C4-2B (cell line): ENCODE measurements at regions not wholly inside any gene's neighbourhood (a gene's known extent, or its start where the extent isn't known, plus 50 kb on each side); places are given as distances from the start of the nearest gene placed in this dataset.

ENCODE experiments used
- H3K27ac ChIP-seq: fragments of 450-650 bp; 2 replicates; pipeline ENCODE4 v1.5.1; 2017
- ZFX ChIP-seq: fragments of 450-650 bp; IDR thresholded peaks from 2 replicates; pipeline ENCODE4 v1.6.1; 2017
- TF ChIP-seq, protein P1 (sequence below): fragments of 450-650 bp; conservative IDR thresholded peaks from 2 replicates; pipeline ENCODE4 v1.5.1; 2017; ENCODE audit warnings: mild to moderate bottlenecking

- TF ChIP-seq, protein P1, sequence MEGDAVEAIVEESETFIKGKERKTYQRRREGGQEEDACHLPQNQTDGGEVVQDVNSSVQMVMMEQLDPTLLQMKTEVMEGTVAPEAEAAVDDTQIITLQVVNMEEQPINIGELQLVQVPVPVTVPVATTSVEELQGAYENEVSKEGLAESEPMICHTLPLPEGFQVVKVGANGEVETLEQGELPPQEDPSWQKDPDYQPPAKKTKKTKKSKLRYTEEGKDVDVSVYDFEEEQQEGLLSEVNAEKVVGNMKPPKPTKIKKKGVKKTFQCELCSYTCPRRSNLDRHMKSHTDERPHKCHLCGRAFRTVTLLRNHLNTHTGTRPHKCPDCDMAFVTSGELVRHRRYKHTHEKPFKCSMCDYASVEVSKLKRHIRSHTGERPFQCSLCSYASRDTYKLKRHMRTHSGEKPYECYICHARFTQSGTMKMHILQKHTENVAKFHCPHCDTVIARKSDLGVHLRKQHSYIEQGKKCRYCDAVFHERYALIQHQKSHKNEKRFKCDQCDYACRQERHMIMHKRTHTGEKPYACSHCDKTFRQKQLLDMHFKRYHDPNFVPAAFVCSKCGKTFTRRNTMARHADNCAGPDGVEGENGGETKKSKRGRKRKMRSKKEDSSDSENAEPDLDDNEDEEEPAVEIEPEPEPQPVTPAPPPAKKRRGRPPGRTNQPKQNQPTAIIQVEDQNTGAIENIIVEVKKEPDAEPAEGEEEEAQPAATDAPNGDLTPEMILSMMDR = no peak
- no peak for TF ChIP-seq ZFX
- no peak overlapping the region for H3K27ac ChIP-seq
These were observed 983.8 kb downstream of the SI start for GRCh38 chr3:164094546-164094945.

DNA sequence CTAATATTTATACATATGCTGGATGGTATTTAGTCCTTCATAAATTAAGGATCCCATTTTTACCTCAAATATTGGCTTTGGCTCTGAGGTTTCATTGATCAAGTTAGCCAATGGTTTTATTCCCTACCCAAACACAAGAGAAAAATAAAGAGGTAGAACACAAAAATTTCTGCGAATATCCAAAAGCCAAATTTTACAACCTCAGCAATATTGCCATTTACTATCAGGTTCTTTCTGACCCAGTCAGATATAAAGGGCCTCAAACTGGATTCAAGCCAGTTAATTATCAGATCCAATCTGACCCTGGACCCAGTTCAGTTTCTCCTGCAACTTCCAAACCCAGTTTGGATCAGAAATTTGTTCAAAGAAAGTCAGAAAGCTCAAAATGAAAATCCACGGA is 998.1 kb downstream of the SI start:
- H3K27ac ChIP-seq = no peak overlapping the region
- TF ChIP-seq ZFX = no peak
- TF ChIP-seq, protein P1 = no peak

DNA sequence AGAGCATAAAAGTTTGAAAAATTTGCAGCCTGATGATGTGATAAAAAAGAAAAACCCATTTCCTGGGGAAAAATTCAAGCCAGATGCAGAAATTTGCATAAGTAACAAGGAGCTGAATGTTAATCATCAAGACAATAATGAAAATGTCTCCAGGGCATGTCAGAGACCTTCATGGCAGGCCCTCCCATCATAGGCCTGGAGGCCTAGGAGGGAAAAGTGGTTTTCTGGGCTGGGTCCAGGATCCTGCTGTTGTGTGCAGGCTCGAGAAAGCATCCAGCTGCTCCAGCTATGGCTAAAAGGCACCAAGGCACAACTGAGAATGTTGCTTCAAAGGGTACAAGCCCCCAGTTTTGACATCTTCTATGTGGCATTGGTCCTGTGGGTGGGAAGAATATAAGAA is 1014.0 kb downstream of the SI start:
- H3K27ac ChIP-seq = no peak overlapping the region
- no peak for TF ChIP-seq ZFX
- TF ChIP-seq, protein P1 = no peak

GRCh38 chr3:164060923-164061322 is 1017.4 kb downstream of the SI start:
- H3K27ac ChIP-seq = no peak overlapping the region
- TF ChIP-seq, protein P1 = no peak
- TF ChIP-seq ZFX = no peak

DNA sequence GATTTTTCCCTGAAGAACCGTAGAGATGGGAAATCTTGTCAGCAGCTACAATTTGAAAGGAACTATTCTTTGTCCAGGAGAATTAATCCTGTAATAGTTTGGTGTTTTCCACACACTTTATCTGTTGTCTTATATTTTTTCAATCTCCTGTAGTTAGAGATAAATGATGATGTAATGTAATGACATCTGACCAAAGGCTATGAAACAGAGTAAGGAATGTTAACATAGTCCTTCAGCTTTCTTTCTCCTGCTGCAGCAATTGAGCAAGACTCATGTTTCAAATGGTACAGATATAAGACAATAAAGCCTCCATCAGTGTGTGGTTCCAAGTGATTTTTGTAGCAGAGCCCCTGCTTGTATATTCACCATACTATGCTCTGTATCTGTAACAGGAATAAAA is 1028.4 kb downstream of the SI start:
- no peak overlapping the region for H3K27ac ChIP-seq
- TF ChIP-seq, protein P1 = no peak
- TF ChIP-seq ZFX = no peak

- no peak overlapping the region for H3K27ac ChIP-seq
- TF ChIP-seq, protein P1 = no peak
- no peak for TF ChIP-seq ZFX
These were observed 1029.8 kb downstream of the SI start for GRCh38 chr3:164048451-164048850.

DNA sequence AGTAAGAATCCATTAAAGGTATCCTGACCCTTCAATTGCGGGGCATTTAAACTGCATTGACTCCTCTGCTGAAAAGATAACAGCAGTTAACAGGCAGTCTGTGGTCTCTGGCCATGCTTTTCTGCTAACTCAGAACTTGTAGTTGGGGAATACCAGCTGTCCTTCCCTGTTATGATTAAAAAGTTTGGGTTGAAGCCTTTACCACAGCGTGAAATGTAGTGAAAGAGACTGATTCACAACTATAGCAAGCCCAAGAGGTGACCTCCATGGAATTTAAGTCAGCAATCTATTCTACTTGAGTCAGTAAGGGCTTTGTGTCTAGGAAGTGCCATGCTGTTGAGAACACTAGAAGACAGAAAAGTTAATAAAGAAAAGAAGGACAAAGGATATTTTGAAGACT is 1037.3 kb downstream of the SI start:
- TF ChIP-seq, protein P1 = no peak
- TF ChIP-seq ZFX = no peak
- no peak overlapping the region for H3K27ac ChIP-seq
